HL-60 (cell line): ENCODE measurements at regions not wholly inside any gene's neighbourhood (a gene's known extent, or its start where the extent isn't known, plus 50 kb on each side); places are given as distances from the start of the nearest gene placed in this dataset.

Experiments
- CTCF ChIP-seq: IDR thresholded peaks from one replicate; pipeline ENCODE4 v1.5.1; 2011; ENCODE audit warnings: low read length, control low read depth, inconsistent platforms; ENCODE audit not compliant: insufficient read depth
- GABPA ChIP-seq: IDR thresholded peaks from 2 replicates; pipeline ENCODE4 v1.6.1; 2012; ENCODE audit warnings: low read depth
- POLR2AphosphoS5 ChIP-seq: IDR thresholded peaks from 2 replicates; pipeline ENCODE4 v1.6.1; 2012; ENCODE audit warnings: low read depth
- REST ChIP-seq: IDR thresholded peaks from 2 replicates; pipeline ENCODE4 v1.6.1; 2012; ENCODE audit warnings: low read depth; ENCODE audit not compliant: insufficient replicate concordance

- no peak for TF ChIP-seq CTCF
- no peak for TF ChIP-seq POLR2AphosphoS5
- TF ChIP-seq REST, result no peak
- TF ChIP-seq GABPA, result no peak
These were observed 93.9 kb upstream of the KCNA4 start for GRCh38 chr11:30110691-30111090.
